K562 (cell line): ENCODE measurements at regions not wholly inside any gene's neighbourhood (a gene's known extent, or its start where the extent isn't known, plus 50 kb on each side); places are given as distances from the start of the nearest gene placed in this dataset.

ENCODE experiments used
- ATAC-seq: fragments of 200-7000 bp; cut with Tn5 transposase; 3 replicates; pipeline ENCODE4 v1.9.1; 2020; ENCODE audit warnings: moderate library complexity
- BruUV-seq: library from RNA; stranded (reverse); fragments of 400-500 nt; replicated peaks from 2 replicates; lab custom pipeline; 2021; lab: Mats Ljungman, UMichigan
- CTCF ChIA-PET: fragments of 300-600 bp; formaldehyde crosslinking; extraction: SDS; loops from one replicate; lab custom pipeline; 2021; ENCODE audit warnings: low intra/inter-chr PET ratio; lab: Yijun Ruan, JAX
- POLR2A ChIA-PET: fragments of 300-600, 350-650 bp; sonication (Branson Sonifier 250); formaldehyde crosslinking; extraction: SDS; loops from one replicate; lab custom pipeline; 2021; ENCODE audit warnings: antibody characterized with exemption, inconsistent platforms; lab: Yijun Ruan, JAX
- DNase-seq, 4 experiments: peaks; one replicate each; pipeline versions ENCODE4 v3.0.0 to v3.0.0-alpha.2; 2011 to 2018; ENCODE audit warnings: low spot score in 3 of 4, mixed read lengths in 3 of 4; ENCODE audit errors: extremely low read depth in 1 of 4
- FAIRE-seq: peaks from 2 replicates; lab custom pipeline; 2011; peaks lifted over from hg19 to GRCh38; lab: Jason Lieb, UNC
- H2AFZ ChIP-seq: 2 replicates; pipeline ENCODE4 v1.6.0; 2011; ENCODE audit warnings: low read depth, low read length, control low read depth, inconsistent platforms
- H3K27ac ChIP-seq: fragments of 200-600 bp; 3 replicates; pipeline ENCODE4 v1.8.0; 2011; ENCODE audit warnings: low read depth, mild to moderate bottlenecking, control low read depth, inconsistent platforms, low read length, moderate library complexity, mixed read lengths; ENCODE audit errors: extremely low read depth
- H3K27me3 ChIP-seq, 2 experiments: fragments of 300-600 bp in 1 of 2; 2 replicates in 1 of 2; 3 replicates in 1 of 2; pipeline versions ENCODE4 v1.6.0 to v1.8.0; 2011; ENCODE audit warnings: inconsistent platforms in 2 of 2, low read length in 2 of 2, mild to moderate bottlenecking in 1 of 2, mixed read lengths in 1 of 2, moderate library complexity in 1 of 2; ENCODE audit not compliant: control insufficient read depth in 2 of 2, insufficient read depth in 2 of 2
- H3K36me3 ChIP-seq: fragments of 300-600 bp; 3 replicates; pipeline ENCODE4 v1.8.0; 2011; ENCODE audit warnings: mild to moderate bottlenecking, low read length, inconsistent platforms; ENCODE audit not compliant: control insufficient read depth, insufficient read depth
- H3K4me1 ChIP-seq, 2 experiments: fragments of 200-600 bp in 1 of 2; replicated peaks in 1 of 2; 2 replicates in 1 of 2; 3 replicates in 1 of 2; pipeline versions ENCODE4 v1.5.1 to v1.8.0; 2011; ENCODE audit warnings: inconsistent platforms in 2 of 2, low read length in 2 of 2, mild to moderate bottlenecking in 1 of 2, mixed read lengths in 1 of 2, moderate library complexity in 1 of 2; ENCODE audit not compliant: control insufficient read depth in 2 of 2, insufficient read depth in 2 of 2
- H3K4me2 ChIP-seq: 2 replicates; pipeline ENCODE4 v1.6.1; 2011; ENCODE audit warnings: low read length, control low read depth, inconsistent platforms, mixed read lengths; ENCODE audit not compliant: insufficient read depth
- H3K4me3 ChIP-seq: fragments of 200-600 bp; sonication (generic), shearing (Covaris generic); 2 replicates; pipeline ENCODE4 v1.5.1; 2016; ENCODE audit warnings: control low read depth, inconsistent platforms
- H3K79me2 ChIP-seq: fragments of 200-600 bp; 3 replicates; pipeline ENCODE4 v1.8.0; 2011; ENCODE audit warnings: low read length, inconsistent platforms; ENCODE audit not compliant: control insufficient read depth, insufficient read depth
- H3K9ac ChIP-seq, 2 experiments: 2 replicates each; pipeline versions ENCODE4 v1.6.0 to v1.6.1; 2011; ENCODE audit warnings: low read depth in 2 of 2, low read length in 2 of 2, control low read depth in 1 of 2, inconsistent platforms in 1 of 2, mild to moderate bottlenecking in 1 of 2, mixed read lengths in 1 of 2; ENCODE audit not compliant: insufficient read depth in 1 of 2
- H3K9me1 ChIP-seq: one replicate; pipeline ENCODE4 v1.6.0; 2011; ENCODE audit warnings: inconsistent platforms, mild to moderate bottlenecking, low read length, moderate library complexity; ENCODE audit not compliant: control insufficient read depth, insufficient read depth
- H3K9me3 ChIP-seq: replicated peaks from 2 replicates; pipeline ENCODE4 v1.5.1; 2011; ENCODE audit warnings: low read depth, low read length, inconsistent platforms; ENCODE audit not compliant: control insufficient read depth, insufficient read depth
- H4K20me1 ChIP-seq: replicated peaks from 2 replicates; pipeline ENCODE4 v1.6.1; 2011; ENCODE audit warnings: low read length, inconsistent platforms, mixed read lengths; ENCODE audit not compliant: control insufficient read depth, insufficient read depth
- ESRRA ChIP-seq: fragments of 450-650 bp; IDR thresholded peaks from 2 replicates; pipeline ENCODE4 v1.6.1; 2014; ENCODE audit warnings: low read depth, mild to moderate bottlenecking, moderate library complexity, borderline replicate concordance
- HOXB6 ChIP-seq: fragments of 250-450 bp; sonication (Bioruptor Pico); IDR thresholded peaks from 2 replicates; pipeline ENCODE4 v1.5.1; 2022; ENCODE audit warnings: mild to moderate bottlenecking, borderline replicate concordance
- SAP30 ChIP-seq: fragments of 200-600 bp; sonication (generic); IDR thresholded peaks from 2 replicates; pipeline ENCODE4 v1.6.1; 2012; ENCODE audit warnings: borderline replicate concordance, low read depth, mild to moderate bottlenecking, moderate library complexity, low read length, control low read depth, inconsistent platforms; ENCODE audit not compliant: insufficient read depth, poor library complexity, severe bottlenecking
- ZBTB7A ChIP-seq: IDR thresholded peaks from 2 replicates; pipeline ENCODE4 v1.6.1; 2011; ENCODE audit warnings: low read depth, mild to moderate bottlenecking, low read length, moderate library complexity, borderline replicate concordance; ENCODE audit not compliant: control insufficient read depth
- ZNF197 ChIP-seq: fragments of 200-800 bp; sonication (Bioruptor generic); IDR thresholded peaks from 2 replicates; pipeline ENCODE4 v1.6.1; 2016; ENCODE audit warnings: low read depth, missing genetic modification characterization, missing compliant biosample characterization
- ZNF717 ChIP-seq: fragments of 250-450 bp; sonication (Bioruptor Pico); IDR thresholded peaks from 2 replicates; pipeline ENCODE4 v1.5.0; 2021
- WGBS: fragments of 100-300 bp; shearing (Covaris generic); methylation state at CpG from one replicate; pipeline ENCODE4 v1.1.6; 2016; ENCODE audit warnings: low coverage, mixed read lengths; ENCODE audit not compliant: insufficient coverage; ENCODE audit errors: missing lambda C conversion rate; 5-methylcytosine and 5-hydroxymethylcytosine counted together
- in situ Hi-C: fragments of 300-500 bp; cut with MboI; formaldehyde crosslinking; loops from 4 replicates; pipeline ENCODE4 v1.15.0; 2018; ENCODE audit warnings: inconsistent platforms, mixed read lengths
- intact Hi-C: fragments of 100-400 bp; cut with micrococcal nuclease; formaldehyde crosslinking; loops from 2 replicates; pipeline ENCODE4 v1.14.2; 2022

GRCh38 chr1:80776266-80776665 lies 1024.5 kb upstream of the ADGRL2 start:
- intact Hi-C loops (no loop called here), in situ Hi-C loops (no loop called here)
- no peak for TF ChIP-seq SAP30
- no peak for TF ChIP-seq ESRRA
- no peak for TF ChIP-seq ZBTB7A
- no peak for TF ChIP-seq HOXB6 (CRISPR knock-in tag)
- TF ChIP-seq ZNF197: no peak
- Histone ChIP-seq H3K9ac (no peak overlapping the region), H3K9me3 (no peaks in the 10 kb centered on the region), H2AFZ (no peak overlapping the region), H3K36me3 (no peaks in the 10 kb centered on the region), H3K4me3 (no peak overlapping the region), H3K4me2 (no peak overlapping the region), H3K27ac (no peak overlapping the region), H4K20me1 (no peaks in the 10 kb centered on the region), H3K4me1 (no peaks in the 10 kb centered on the region), H3K79me2 (no peaks in the 10 kb centered on the region), H3K9me1 (no peaks in the 10 kb centered on the region), H3K27me3 (no peaks in the 10 kb centered on the region)
- CTCF ChIA-PET: no interaction called here
- DNase-seq (no peak), ATAC-seq (no peak), FAIRE-seq (no peak)
- POLR2A ChIA-PET: no interaction called here
- BruUV-seq: no TSS peak
- WGBS: 0% methylated on average over 2 of the region's 2 CpGs

GRCh38 chr1:80769208-80769750 lies 1031.5 kb upstream of the ADGRL2 start:
- Histone ChIP-seq H3K9me1 (no peaks in the 10 kb centered on the region), H3K4me3 (no peak overlapping the region), H3K9me3 (no peaks in the 10 kb centered on the region; the same call in 1 of the 2 replicates), H3K27me3 (no peaks in the 10 kb centered on the region), H3K27ac (no peak overlapping the region), H3K79me2 (no peaks in the 10 kb centered on the region), H3K4me1 (no peaks in the 10 kb centered on the region), H3K4me2 (no peak overlapping the region), H4K20me1 (no peaks in the 10 kb centered on the region), H3K36me3 (no peaks in the 10 kb centered on the region), H2AFZ (no peak overlapping the region), H3K9ac (no peak overlapping the region)
- 0% methylated on average over 3 of the region's 3 CpGs for WGBS
- ChIA-PET POLR2A (no interaction called here), CTCF (no interaction called here)
- in situ Hi-C loops: no loop called here
- FAIRE-seq: no peak
- intact Hi-C loops: no loop called here
- no TSS peak for BruUV-seq
- DNase-seq: no peak
- no peak for ATAC-seq
- no peak for TF ChIP-seq ZNF717 (CRISPR knock-in tag)
